Right ventricle myocardium inferior (tissue), 1 donor: ENCODE measurements at regions not wholly inside any gene's neighbourhood (a gene's known extent, or its start where the extent isn't known, plus 50 kb on each side); places are given as distances from the start of the nearest gene placed in this dataset.
A peak's percentile ranks its signal among the peaks of the same experiment; 100 is the strongest.
"Not testable (repeated sequence)": the region's sequence is repeated elsewhere in the genome, so short reads cannot be mapped to it uniquely, and the experiment has no call there.

ENCODE experiments used
- ATAC-seq: fragments of 200-7000 bp; cut with Tn5 transposase; one replicate; pipeline ENCODE4 v1.9.1; 2020; ENCODE audit warnings: mild to moderate bottlenecking, moderate library complexity
- DNase-seq: peaks from one replicate; pipeline ENCODE4 v3.0.0; 2021; ENCODE audit errors: missing footprints
- intact Hi-C: fragments of 100-400 bp; cut with DNase I; formaldehyde crosslinking; loops from one replicate; pipeline ENCODE4 v1.11.0; 2022
- donor health status: DM: no; HTN: yes; CAD: no; lungs with severe emphysema.

GRCh38 chr12:67543021-67543770 is 105.3 kb upstream of the DYRK2 start:
- no peak for DNase-seq
- ATAC-seq: no peak
- intact Hi-C loops: no loop called here

GRCh38 chr12:67545298-67545697 is 103.2 kb upstream of the DYRK2 start:
- ATAC-seq (no peak), DNase-seq (no peak)
- intact Hi-C loops: no loop called here

GRCh38 chr12:67546746-67547145 is 101.8 kb upstream of the DYRK2 start:
- DNase-seq (no peak), ATAC-seq (no peak)
- intact Hi-C loops: no loop called here

GRCh38 chr12:67555075-67555717 is 93.3 kb upstream of the DYRK2 start:
- ATAC-seq, intact Hi-C loops, DNase-seq: not testable (repeated sequence)

- intact Hi-C loops: no loop called here
- ATAC-seq (no peak), DNase-seq (no peak)
These were observed 89.8 kb upstream of the DYRK2 start for GRCh38 chr12:67558775-67559174.

GRCh38 chr12:67559751-67560150 is 88.8 kb upstream of the DYRK2 start:
- ATAC-seq (no peak), DNase-seq (no peak)
- intact Hi-C loops: no loop called here

- no peak for DNase-seq
- intact Hi-C loops: no loop called here
- no peak for ATAC-seq
These were observed 85.8 kb upstream of the DYRK2 start for GRCh38 chr12:67562513-67563287.

GRCh38 chr12:67568055-67568454 is 80.5 kb upstream of the DYRK2 start:
- ATAC-seq (no peak), DNase-seq (no peak)
- intact Hi-C loops: no loop called here

GRCh38 chr12:67572492-67572891 is 76.1 kb upstream of the DYRK2 start:
- intact Hi-C loops: no loop called here
- no peak for DNase-seq
- ATAC-seq: no peak

- no peak for ATAC-seq
These were observed 75.0 kb upstream of the DYRK2 start for GRCh38 chr12:67573566-67573965.

GRCh38 chr12:67578976-67579661 is 69.4 kb upstream of the DYRK2 start:
- intact Hi-C loops: no loop called here
- ATAC-seq (no peak), DNase-seq (no peak)

More at GRCh38 chr12:67573566-67573965, 75.0 kb upstream of the DYRK2 start:
- intact Hi-C loops: no loop called here
- DNase-seq: no peak

GRCh38 chr12:67579662-67580003 is 68.9 kb upstream of the DYRK2 start:
- DNase-seq (no peak), ATAC-seq (no peak)
- intact Hi-C loops: no loop called here

- no peak for ATAC-seq
- DNase-seq: no peak
- intact Hi-C loops: no loop called here
These were observed 66.2 kb upstream of the DYRK2 start for GRCh38 chr12:67582238-67582834.

GRCh38 chr12:67582844-67583243 is 65.7 kb upstream of the DYRK2 start:
- ATAC-seq (no peak), DNase-seq (no peak)
- intact Hi-C loops: no loop called here

- intact Hi-C loops: no loop called here
These were observed 61.6 kb upstream of the DYRK2 start for GRCh38 chr12:67586951-67587350.

GRCh38 chr12:67589078-67589477 is 59.5 kb upstream of the DYRK2 start:
- DNase-seq (no peak), ATAC-seq (peak; percentile 46)
- intact Hi-C loops: no loop called here

More at GRCh38 chr12:67586951-67587350, 61.6 kb upstream of the DYRK2 start:
- ATAC-seq (no peak), DNase-seq (no peak)

GRCh38 chr12:67590149-67590790 is 58.3 kb upstream of the DYRK2 start:
- no peak for DNase-seq
- intact Hi-C loops: no loop called here
- no peak for ATAC-seq

- peak; percentile 53 for ATAC-seq
- DNase-seq: no peak
- intact Hi-C loops: no loop called here
These were observed 56.1 kb upstream of the DYRK2 start for GRCh38 chr12:67592228-67593011.
